Tibial nerve (tissue), 3 donors: ENCODE measurements at regions not wholly inside any gene's neighbourhood (a gene's known extent, or its start where the extent isn't known, plus 50 kb on each side); places are given as distances from the start of the nearest gene placed in this dataset.

Experiments used
- EP300 ChIP-seq, 2 donors: sonication (generic); formaldehyde crosslinking; IDR thresholded peaks; one replicate each; pipeline ENCODE4 v1.6.1; 2017; ENCODE audit warnings: antibody characterized with exemption in 2 of 2, mild to moderate bottlenecking in 1 of 2
- POLR2A ChIP-seq, 2 donors: fragments of 450-650 bp; IDR thresholded peaks; one replicate each; pipeline ENCODE4 v1.6.1; 2017; ENCODE audit warnings: antibody characterized with exemption in 2 of 2, mild to moderate bottlenecking in 2 of 2, moderate library complexity in 2 of 2

GRCh38 chr2:240300840-240301239 is 134.6 kb upstream of the GPC1 start:
- no peak for TF ChIP-seq EP300 (IDR thresholded peaks at IDR 0.05)
- no peak for TF ChIP-seq POLR2A (IDR thresholded peaks at IDR 0.05)
